ENCODE measurements at regions not wholly inside any gene's neighbourhood (a gene's known extent, or its start where the extent isn't known, plus 50 kb on each side); places are given as distances from the start of the nearest gene placed in this dataset.
A peak's percentile ranks its signal among the peaks of the same experiment; 100 is the strongest.

DNA sequence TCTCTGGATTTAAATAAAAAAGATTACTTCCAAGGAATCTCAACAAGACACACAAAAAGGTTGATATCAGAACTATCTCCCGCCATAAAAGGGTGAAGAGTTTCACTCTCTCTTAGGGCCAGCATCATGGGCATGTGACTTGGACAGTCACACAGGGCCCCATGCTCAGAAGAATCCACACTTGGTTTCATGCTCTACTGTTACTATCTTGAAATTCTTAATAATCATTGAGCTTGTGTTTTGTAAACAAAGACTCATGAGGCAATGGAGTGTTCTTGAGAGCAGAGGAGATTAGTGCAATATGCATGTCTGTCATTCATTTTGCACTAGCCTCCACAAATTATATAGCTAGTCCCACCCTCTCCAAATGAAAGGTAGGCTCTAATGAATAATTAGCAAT is 58.4 kb downstream of the HMHB1 start:
- Histone ChIP-seq H3K9me3 (ENCODE audit: control insufficient read depth, insufficient read depth, low read length) (no peaks in the 10 kb centered on the region), H3K27ac (ENCODE audit: low read depth, low read length) (no peak overlapping the region), H3K36me3 (ENCODE audit: control insufficient read depth, insufficient read depth, low read length) (no peaks in the 10 kb centered on the region), H3K4me1 (ENCODE audit: control insufficient read depth, insufficient read depth, low read length) (peaks cover 28% of the 10 kb centered on the region), H3K27me3 (ENCODE audit: control insufficient read depth, insufficient read depth, low read length) (no peaks in the 10 kb centered on the region), H3K4me3 (ENCODE audit: low read depth, low read length) (no peak overlapping the region), H3K9ac (ENCODE audit: low read depth, low read length) (no peak overlapping the region)

DNA sequence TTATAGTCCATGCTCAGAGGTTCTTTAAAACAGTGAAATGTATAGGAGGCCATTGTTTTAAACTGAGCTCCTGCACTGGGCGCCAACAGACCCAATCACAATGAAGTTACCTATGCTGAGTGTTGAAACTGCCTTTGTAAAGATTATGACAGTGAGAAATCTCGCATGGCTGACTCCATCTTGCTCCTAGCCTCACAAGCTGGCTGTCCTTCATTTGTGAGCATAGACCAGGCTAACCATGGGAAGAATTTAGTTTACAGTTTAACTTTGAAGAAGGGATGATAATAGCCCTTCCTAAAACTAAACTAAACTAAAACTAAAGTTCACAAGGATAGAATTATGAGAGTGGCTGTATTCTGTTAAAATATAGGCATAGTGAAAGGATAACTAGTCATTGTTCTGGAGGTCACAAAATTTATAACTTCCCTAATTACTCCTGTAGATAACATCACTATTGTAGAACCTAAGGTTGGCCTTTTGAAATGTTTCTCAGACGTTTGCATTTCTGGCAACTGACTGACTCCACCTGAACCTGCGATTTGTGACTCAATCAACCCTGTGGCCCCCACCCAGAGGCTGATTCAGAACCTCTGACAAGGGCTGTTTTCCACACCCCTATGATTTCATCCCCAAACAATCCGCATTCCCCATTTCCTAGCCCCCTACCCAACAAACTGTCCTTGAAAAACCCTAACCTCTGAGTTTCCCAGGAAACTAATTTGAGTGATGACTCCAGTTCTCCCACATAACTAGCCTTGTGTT is 59.1 kb downstream of the HMHB1 start:
- Histone ChIP-seq H3K9me3 (ENCODE audit: control insufficient read depth, insufficient read depth, low read length) (no peaks in the 10 kb centered on the region), H3K9ac (ENCODE audit: low read depth, low read length) (no peak overlapping the region), H3K4me3 (ENCODE audit: low read depth, low read length) (no peak overlapping the region), H3K27me3 (ENCODE audit: control insufficient read depth, insufficient read depth, low read length) (no peaks in the 10 kb centered on the region), H3K27ac (ENCODE audit: low read depth, low read length) (peak overlapping the region; percentile 75), H3K4me1 (ENCODE audit: control insufficient read depth, insufficient read depth, low read length) (peaks cover 28% of the 10 kb centered on the region), H3K36me3 (ENCODE audit: control insufficient read depth, insufficient read depth, low read length) (no peaks in the 10 kb centered on the region)

DNA sequence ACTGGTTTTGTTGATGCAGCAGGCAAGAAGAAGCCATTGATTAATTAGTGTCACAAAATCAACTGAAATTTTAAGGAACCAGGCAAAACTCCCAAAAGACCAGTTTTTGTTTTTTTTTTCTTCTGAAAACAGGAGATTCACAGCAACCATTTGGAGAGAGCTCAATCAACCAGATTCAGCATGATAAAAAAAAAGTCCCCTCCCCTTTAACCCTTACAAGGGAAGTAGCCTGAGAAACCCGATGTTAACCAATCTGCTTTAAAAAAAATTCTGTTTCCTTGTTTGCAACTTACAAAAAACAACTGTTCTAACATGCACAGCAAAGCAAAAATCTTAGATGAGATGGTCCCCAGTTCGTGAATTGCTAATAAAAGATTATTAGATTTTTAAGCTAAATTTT is 59.7 kb downstream of the HMHB1 start:
- Histone ChIP-seq H3K9ac (ENCODE audit: low read depth, low read length) (no peak overlapping the region), H3K27me3 (ENCODE audit: control insufficient read depth, insufficient read depth, low read length) (no peaks in the 10 kb centered on the region), H3K36me3 (ENCODE audit: control insufficient read depth, insufficient read depth, low read length) (no peaks in the 10 kb centered on the region), H3K4me1 (ENCODE audit: control insufficient read depth, insufficient read depth, low read length) (peaks cover 28% of the 10 kb centered on the region), H3K27ac (ENCODE audit: low read depth, low read length) (peak overlapping the region; percentile 75), H3K4me3 (ENCODE audit: low read depth, low read length) (no peak overlapping the region), H3K9me3 (ENCODE audit: control insufficient read depth, insufficient read depth, low read length) (no peaks in the 10 kb centered on the region)

DNA sequence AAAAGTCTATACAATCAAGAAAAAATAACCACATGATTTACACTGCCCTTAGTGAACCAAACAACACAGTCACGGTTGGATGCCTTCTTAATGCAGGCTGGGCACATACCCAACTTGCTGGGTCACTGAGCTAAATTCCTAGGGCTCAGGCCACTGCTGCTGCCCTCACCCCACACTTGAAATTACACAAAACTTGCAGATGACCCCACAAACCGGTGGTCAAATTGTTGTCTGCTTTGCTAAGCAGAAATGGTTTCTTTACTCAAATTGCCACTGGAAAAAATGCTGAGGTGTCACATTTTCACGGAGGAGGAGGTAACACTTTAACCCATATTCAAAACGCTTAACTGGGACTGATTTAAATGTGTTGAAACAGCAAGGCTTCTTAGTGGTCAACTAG is 62.4 kb downstream of the HMHB1 start:
- peaks cover 28% of the 10 kb centered on the region for H3K4me1 ChIP-seq (ENCODE audit: control insufficient read depth, insufficient read depth, low read length)
- H3K4me3 ChIP-seq (ENCODE audit: low read depth, low read length): no peak overlapping the region
- H3K9me3 ChIP-seq (ENCODE audit: control insufficient read depth, insufficient read depth, low read length): no peaks in the 10 kb centered on the region
- no peaks in the 10 kb centered on the region for H3K27me3 ChIP-seq (ENCODE audit: control insufficient read depth, insufficient read depth, low read length)
- H3K9ac ChIP-seq (ENCODE audit: low read depth, low read length): no peak overlapping the region
- no peaks in the 10 kb centered on the region for H3K36me3 ChIP-seq (ENCODE audit: control insufficient read depth, insufficient read depth, low read length)
- no peak overlapping the region for H3K27ac ChIP-seq (ENCODE audit: low read depth, low read length)

DNA sequence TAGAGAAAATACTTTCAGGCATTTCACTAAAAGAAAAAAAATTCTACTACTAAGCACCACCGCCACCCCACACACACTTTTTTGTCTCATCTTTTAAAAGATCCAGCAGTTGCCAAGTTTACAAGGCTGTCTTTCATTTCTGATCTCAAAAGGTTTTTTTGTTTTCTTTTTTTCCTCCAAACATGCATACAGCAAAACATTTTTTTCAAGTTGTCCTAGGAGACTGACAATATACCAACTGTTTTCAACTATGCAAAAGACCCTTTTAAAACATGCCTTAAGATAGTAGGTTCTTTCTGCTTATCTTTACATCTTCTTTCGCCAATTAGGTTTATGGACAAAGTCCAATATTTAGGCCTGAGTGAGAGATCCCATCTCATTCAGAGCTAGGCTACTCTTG is 65.2 kb downstream of the HMHB1 start:
- Histone ChIP-seq H3K9ac (ENCODE audit: low read depth, low read length) (no peak overlapping the region), H3K4me1 (ENCODE audit: control insufficient read depth, insufficient read depth, low read length) (peaks cover 22% of the 10 kb centered on the region), H3K27ac (ENCODE audit: low read depth, low read length) (no peak overlapping the region), H3K4me3 (ENCODE audit: low read depth, low read length) (no peak overlapping the region), H3K27me3 (ENCODE audit: control insufficient read depth, insufficient read depth, low read length) (no peaks in the 10 kb centered on the region), H3K9me3 (ENCODE audit: control insufficient read depth, insufficient read depth, low read length) (no peaks in the 10 kb centered on the region), H3K36me3 (ENCODE audit: control insufficient read depth, insufficient read depth, low read length) (no peaks in the 10 kb centered on the region)

DNA sequence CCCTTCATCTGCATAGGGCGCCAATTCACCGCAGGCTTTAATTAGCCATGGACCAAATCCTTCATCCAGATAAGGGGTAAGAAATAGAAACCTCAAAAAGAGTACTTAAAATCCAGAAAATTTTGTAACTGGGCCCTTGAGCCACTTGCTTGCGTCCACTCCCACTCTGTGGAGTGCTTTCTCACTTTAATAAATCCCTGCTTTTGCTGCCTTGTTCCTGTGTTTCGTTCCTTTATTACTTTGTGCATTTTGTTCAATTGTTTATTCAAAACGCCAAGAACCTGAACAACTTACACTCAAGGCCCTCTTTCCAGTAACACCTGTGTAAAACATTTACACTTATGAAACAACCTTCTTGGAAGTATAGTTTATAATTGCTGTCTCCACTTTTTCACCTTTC is 66.5 kb downstream of the HMHB1 start:
- Histone ChIP-seq H3K27ac (ENCODE audit: low read depth, low read length) (no peak overlapping the region), H3K9ac (ENCODE audit: low read depth, low read length) (no peak overlapping the region), H3K27me3 (ENCODE audit: control insufficient read depth, insufficient read depth, low read length) (no peaks in the 10 kb centered on the region), H3K36me3 (ENCODE audit: control insufficient read depth, insufficient read depth, low read length) (no peaks in the 10 kb centered on the region), H3K9me3 (ENCODE audit: control insufficient read depth, insufficient read depth, low read length) (no peaks in the 10 kb centered on the region), H3K4me1 (ENCODE audit: control insufficient read depth, insufficient read depth, low read length) (peaks cover 17% of the 10 kb centered on the region; the same call in 1 of the 2 replicates), H3K4me3 (ENCODE audit: low read depth, low read length) (no peak overlapping the region)

DNA sequence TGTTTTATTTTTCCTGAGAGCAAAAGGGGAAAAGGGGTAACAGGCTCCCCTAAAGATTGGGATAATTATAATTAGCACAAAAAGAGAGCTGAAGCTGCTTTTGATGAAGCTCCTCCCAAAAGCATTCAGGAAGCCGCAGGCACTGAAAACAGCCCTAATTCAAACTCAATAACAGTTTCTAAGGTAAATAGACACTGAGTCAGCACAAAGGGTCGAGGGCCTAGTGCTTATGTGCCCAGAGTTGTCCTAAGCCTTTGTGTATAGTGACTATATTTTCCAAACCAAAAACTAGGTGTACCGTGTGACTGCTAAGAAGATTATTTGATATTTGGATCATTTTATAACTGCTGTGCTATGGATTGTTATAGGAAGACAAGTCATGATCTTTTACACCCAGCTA is 67.7 kb downstream of the HMHB1 start:
- Histone ChIP-seq H3K9ac (ENCODE audit: low read depth, low read length) (no peak overlapping the region), H3K27me3 (ENCODE audit: control insufficient read depth, insufficient read depth, low read length) (no peaks in the 10 kb centered on the region), H3K4me3 (ENCODE audit: low read depth, low read length) (no peak overlapping the region), H3K36me3 (ENCODE audit: control insufficient read depth, insufficient read depth, low read length) (no peaks in the 10 kb centered on the region), H3K27ac (ENCODE audit: low read depth, low read length) (no peak overlapping the region), H3K9me3 (ENCODE audit: control insufficient read depth, insufficient read depth, low read length) (no peaks in the 10 kb centered on the region), H3K4me1 (ENCODE audit: control insufficient read depth, insufficient read depth, low read length) (0 out of 2 replicates have a peak, but pooled peaks cover 9% of the 10 kb centered on the region)

DNA sequence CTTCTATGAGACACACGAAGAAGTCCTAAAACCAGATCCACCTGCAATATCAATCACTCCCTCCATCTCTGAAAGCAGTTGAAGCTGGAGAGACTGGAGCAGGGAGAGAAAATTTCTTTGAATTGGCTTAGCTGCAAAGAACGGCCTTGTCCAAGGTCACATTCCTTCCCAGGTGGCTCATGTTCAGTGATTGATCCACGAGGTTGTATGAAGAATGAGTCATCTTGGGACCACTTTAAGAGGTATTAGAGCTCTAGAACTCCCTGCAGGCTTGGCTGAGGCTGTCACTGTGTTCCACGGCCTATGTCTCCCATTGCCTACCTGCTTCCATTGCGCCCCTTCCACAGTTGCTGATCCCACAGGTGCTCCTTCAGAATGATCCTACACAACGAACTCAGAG is 68.2 kb downstream of the HMHB1 start:
- Histone ChIP-seq H3K9ac (ENCODE audit: low read depth, low read length) (no peak overlapping the region), H3K27ac (ENCODE audit: low read depth, low read length) (no peak overlapping the region), H3K4me1 (ENCODE audit: control insufficient read depth, insufficient read depth, low read length) (0 out of 2 replicates have a peak, but pooled peaks cover 9% of the 10 kb centered on the region), H3K4me3 (ENCODE audit: low read depth, low read length) (no peak overlapping the region), H3K27me3 (ENCODE audit: control insufficient read depth, insufficient read depth, low read length) (no peaks in the 10 kb centered on the region), H3K9me3 (ENCODE audit: control insufficient read depth, insufficient read depth, low read length) (no peaks in the 10 kb centered on the region), H3K36me3 (ENCODE audit: control insufficient read depth, insufficient read depth, low read length) (no peaks in the 10 kb centered on the region)

DNA sequence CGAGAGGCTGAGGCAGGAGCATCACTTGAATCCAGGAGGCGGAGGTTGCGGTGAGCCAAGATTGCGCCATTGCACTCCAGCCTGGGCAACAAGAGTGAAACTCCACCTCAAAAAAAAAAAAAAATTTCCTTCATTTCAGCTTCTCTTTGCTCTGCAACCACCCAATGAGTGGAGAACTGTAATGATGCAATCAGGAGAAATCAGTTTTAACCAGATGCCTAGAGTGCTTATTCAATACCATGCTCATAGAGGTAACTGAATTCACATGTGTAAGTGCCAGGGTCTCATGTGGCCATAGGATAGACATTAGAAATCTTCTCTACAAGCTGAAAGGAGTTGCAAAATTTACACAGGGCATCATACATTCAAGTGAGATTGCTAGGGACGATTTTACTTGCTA is 70.6 kb downstream of the HMHB1 start:
- Histone ChIP-seq H3K9me3 (ENCODE audit: control insufficient read depth, insufficient read depth, low read length) (no peaks in the 10 kb centered on the region), H3K4me1 (ENCODE audit: control insufficient read depth, insufficient read depth, low read length) (peaks cover 13% of the 10 kb centered on the region; the same call in 1 of the 2 replicates), H3K36me3 (ENCODE audit: control insufficient read depth, insufficient read depth, low read length) (no peaks in the 10 kb centered on the region), H3K27ac (ENCODE audit: low read depth, low read length) (no peak overlapping the region), H3K27me3 (ENCODE audit: control insufficient read depth, insufficient read depth, low read length) (no peaks in the 10 kb centered on the region), H3K9ac (ENCODE audit: low read depth, low read length) (no peak overlapping the region), H3K4me3 (ENCODE audit: low read depth, low read length) (no peak overlapping the region)

DNA sequence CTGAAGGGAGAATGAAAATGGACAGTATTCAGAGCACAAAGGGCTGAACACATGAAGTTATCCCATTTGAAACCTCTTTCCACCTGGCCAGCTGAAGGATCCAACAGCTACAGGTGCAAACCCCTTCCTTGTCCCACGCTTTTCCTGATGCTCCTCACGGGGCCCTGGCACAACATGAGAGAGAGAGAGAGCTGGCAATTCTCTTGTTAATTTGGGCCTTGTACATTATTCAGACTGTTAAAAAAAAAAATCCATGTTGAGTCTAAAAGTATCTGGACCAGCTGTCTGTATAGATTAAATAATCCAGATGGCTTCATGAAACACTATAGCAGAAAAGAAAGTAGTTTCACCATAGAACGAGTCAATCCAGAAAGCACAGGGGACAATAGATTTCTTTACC is 74.1 kb downstream of the HMHB1 start:
- Histone ChIP-seq H3K9ac (ENCODE audit: low read depth, low read length) (no peak overlapping the region), H3K4me3 (ENCODE audit: low read depth, low read length) (no peak overlapping the region), H3K27me3 (ENCODE audit: control insufficient read depth, insufficient read depth, low read length) (no peaks in the 10 kb centered on the region), H3K27ac (ENCODE audit: low read depth, low read length) (no peak overlapping the region), H3K9me3 (ENCODE audit: control insufficient read depth, insufficient read depth, low read length) (no peaks in the 10 kb centered on the region), H3K4me1 (ENCODE audit: control insufficient read depth, insufficient read depth, low read length) (peaks cover 3% of the 10 kb centered on the region; the same call in 1 of the 2 replicates), H3K36me3 (ENCODE audit: control insufficient read depth, insufficient read depth, low read length) (no peaks in the 10 kb centered on the region)

DNA sequence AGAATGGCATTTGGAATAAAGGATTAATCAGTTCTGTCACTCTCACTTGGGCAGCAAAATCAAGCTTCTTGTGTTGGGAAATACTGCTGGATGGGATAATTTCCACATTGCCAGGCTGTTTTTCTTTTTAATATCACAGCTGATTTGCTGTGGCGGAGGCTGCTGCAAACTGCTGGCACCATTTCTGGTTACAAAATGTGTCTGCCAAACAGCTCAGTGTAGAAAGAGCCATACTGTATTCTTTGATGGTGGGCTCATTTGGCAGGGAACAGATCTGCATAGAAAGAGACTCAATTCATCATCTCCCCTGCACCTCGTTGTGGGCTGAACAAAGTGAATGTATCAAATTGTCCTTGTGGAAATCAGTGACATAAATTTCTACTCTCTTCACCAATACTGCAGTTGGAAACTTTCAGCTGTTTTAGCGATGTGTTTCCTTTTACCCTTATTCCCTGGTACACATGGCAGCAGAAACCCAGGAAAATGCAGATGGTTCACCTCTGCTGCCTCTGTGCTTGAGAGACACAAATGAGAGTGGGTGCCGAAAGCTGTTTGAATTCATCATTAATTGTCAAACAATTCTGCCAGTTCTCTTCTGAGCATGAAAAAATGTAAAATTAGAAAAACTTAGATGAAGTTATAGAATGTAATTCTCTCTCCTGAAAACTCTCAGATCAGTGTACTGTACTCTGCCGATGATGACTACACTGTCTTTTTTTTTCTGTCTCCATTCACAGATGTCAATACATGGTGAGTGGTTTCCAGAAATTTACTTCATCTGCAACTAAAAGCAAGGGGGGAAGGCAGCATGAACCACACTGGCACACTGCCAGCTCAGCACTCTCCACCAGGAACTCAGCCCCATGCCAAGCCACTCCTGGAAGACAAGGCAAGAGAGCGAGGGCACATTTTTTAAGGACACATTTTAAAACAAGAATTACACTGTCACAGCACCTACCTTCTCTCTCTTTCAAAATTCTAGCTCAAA is 75.0 kb downstream of the HMHB1 start:
- Histone ChIP-seq H3K4me1 (ENCODE audit: control insufficient read depth, insufficient read depth, low read length) (peaks cover 3% of the 10 kb centered on the region; the same call in 1 of the 2 replicates), H3K9me3 (ENCODE audit: control insufficient read depth, insufficient read depth, low read length) (no peaks in the 10 kb centered on the region), H3K9ac (ENCODE audit: low read depth, low read length) (no peak overlapping the region), H3K27me3 (ENCODE audit: control insufficient read depth, insufficient read depth, low read length) (no peaks in the 10 kb centered on the region), H3K36me3 (ENCODE audit: control insufficient read depth, insufficient read depth, low read length) (no peaks in the 10 kb centered on the region), H3K27ac (ENCODE audit: low read depth, low read length) (no peak overlapping the region), H3K4me3 (ENCODE audit: low read depth, low read length) (no peak overlapping the region)
